T-cell (primary cell): ENCODE measurements at regions not wholly inside any gene's neighbourhood (a gene's known extent, or its start where the extent isn't known, plus 50 kb on each side); places are given as distances from the start of the nearest gene placed in this dataset.

ENCODE experiments used
- ATAC-seq, 4 experiments: fragments of 200-7000 bp in 3 of 4; fragments of 150-1000 bp in 1 of 4; cut with Tn5 transposase; replicated peaks in 1 of 4; 1 replicate in 3 of 4; 2 replicates in 1 of 4; pipeline ENCODE4 v1.10.0; 2021; ENCODE audit warnings: moderate library complexity in 3 of 4, mild to moderate bottlenecking in 2 of 4, moderate number of reproducible peaks in 1 of 4
- CTCF ChIA-PET, 2 donors: fragments of 300-600 bp; sonication (Branson Sonifier 250); formaldehyde crosslinking; loops; one replicate each; lab custom pipeline; 2022; ENCODE audit warnings: antibody characterized with exemption in 2 of 2; lab: Charles Lee
- POLR2A ChIA-PET, 2 donors: fragments of 300-600 bp; sonication (Branson Sonifier 250); formaldehyde crosslinking; loops; one replicate each; lab custom pipeline; 2022; ENCODE audit warnings: antibody characterized with exemption in 2 of 2; lab: Charles Lee
- DNase-seq, 35 experiments: peaks; one replicate each; pipeline versions ENCODE4 v3.0.0 to v3.0.0-alpha.2; 2013 to 2023
- H3K27ac ChIP-seq: one replicate; pipeline ENCODE4 v1.5.1; 2013; ENCODE audit warnings: low read length
- H3K27me3 ChIP-seq, 2 experiments: replicated peaks in 1 of 2; 1 replicate in 1 of 2; 2 replicates in 1 of 2; pipeline versions ENCODE4 v1.6.1 to v1.7.0; 2013; ENCODE audit warnings: low read length in 1 of 2, mixed read lengths in 1 of 2; ENCODE audit not compliant: control insufficient read depth in 2 of 2, insufficient read depth in 2 of 2; ENCODE audit errors: extremely low read depth in 1 of 2
- H3K36me3 ChIP-seq, 2 donors: 1 replicate in 1 of 2; 2 replicates in 1 of 2; pipeline versions ENCODE4 v1.6.1 to v1.7.0; 2013; ENCODE audit warnings: low read length in 1 of 2; ENCODE audit not compliant: control insufficient read depth in 2 of 2, insufficient read depth in 1 of 2; ENCODE audit errors: extremely low read depth in 1 of 2
- H3K4me1 ChIP-seq, 2 experiments: 1 replicate in 1 of 2; 2 replicates in 1 of 2; pipeline versions ENCODE4 v1.6.1 to v1.7.0; 2013; ENCODE audit warnings: low read length in 2 of 2, mixed read lengths in 1 of 2; ENCODE audit not compliant: insufficient read depth in 2 of 2, control insufficient read depth in 1 of 2; ENCODE audit errors: extremely low read depth in 1 of 2
- H3K4me3 ChIP-seq, 2 donors: 1 replicate in 1 of 2; 2 replicates in 1 of 2; pipeline versions ENCODE4 v1.5.1 to v1.7.0; 2013; ENCODE audit warnings: mild to moderate bottlenecking in 2 of 2, low read length in 1 of 2, moderate library complexity in 1 of 2; ENCODE audit not compliant: control insufficient read depth in 1 of 2; ENCODE audit errors: extremely low read depth in 1 of 2
- H3K9me3 ChIP-seq: 2 replicates; pipeline ENCODE4 v1.7.0; 2013
- H3K27ac Mint-ChIP-seq, 2 donors: one replicate each; pipeline ENCODE4 v1.8.0; 2020 to 2021; ENCODE audit warnings: mild to moderate bottlenecking in 2 of 2, mixed read lengths in 2 of 2
- H3K27me3 Mint-ChIP-seq, 2 donors: one replicate each; pipeline ENCODE4 v1.8.0; 2021 to 2022; ENCODE audit warnings: mixed read lengths in 2 of 2
- H3K36me3 Mint-ChIP-seq: one replicate; pipeline ENCODE4 v1.8.0; 2021; ENCODE audit warnings: mixed read lengths
- H3K4me1 Mint-ChIP-seq, 3 donors: one replicate each; pipeline ENCODE4 v1.8.0; 2020 to 2022; ENCODE audit warnings: mixed read lengths in 3 of 3, mild to moderate bottlenecking in 1 of 3
- H3K4me3 Mint-ChIP-seq, 3 donors: one replicate each; pipeline ENCODE4 v1.8.0; 2020 to 2022; ENCODE audit warnings: mild to moderate bottlenecking in 3 of 3, mixed read lengths in 3 of 3, moderate library complexity in 3 of 3
- H3K9me3 Mint-ChIP-seq, 3 donors: one replicate each; pipeline ENCODE4 v1.8.0; 2020 to 2022; ENCODE audit warnings: mixed read lengths in 3 of 3
- whole genome bisulfite sequencing: methylation state at CpG from one replicate; pipeline ENCODE4 v1.1.5; 2013; ENCODE audit warnings: missing lambda C conversion rate; ENCODE audit not compliant: insufficient coverage; 5-methylcytosine and 5-hydroxymethylcytosine counted together

- Mint-ChIP-seq H3K9me3 (no peaks in the 10 kb centered on the region), H3K4me3 (no peak overlapping the region), H3K27me3 (no peaks in the 10 kb centered on the region), H3K27ac (no peak overlapping the region), H3K36me3 (no peaks in the 10 kb centered on the region), H3K4me1 (no peaks in the 10 kb centered on the region)
- DNase-seq (no peak), ATAC-seq (no peak)
- POLR2A ChIA-PET = no interaction called here
- H3K4me3 ChIP-seq = no peak overlapping the region
- H3K27me3 ChIP-seq = no peaks in the 10 kb centered on the region
- no peak overlapping the region for H3K27ac ChIP-seq
- H3K9me3 ChIP-seq = no peaks in the 10 kb centered on the region
- WGBS = no CpG with 5 or more reads among the region's 1 CpG
- no peaks in the 10 kb centered on the region for H3K36me3 ChIP-seq
- H3K4me1 ChIP-seq = no peaks in the 10 kb centered on the region
- CTCF ChIA-PET = no interaction called here
These were observed 360.5 kb upstream of the DAB1 start for GRCh38 chr1:57784356-57784755.

DNA sequence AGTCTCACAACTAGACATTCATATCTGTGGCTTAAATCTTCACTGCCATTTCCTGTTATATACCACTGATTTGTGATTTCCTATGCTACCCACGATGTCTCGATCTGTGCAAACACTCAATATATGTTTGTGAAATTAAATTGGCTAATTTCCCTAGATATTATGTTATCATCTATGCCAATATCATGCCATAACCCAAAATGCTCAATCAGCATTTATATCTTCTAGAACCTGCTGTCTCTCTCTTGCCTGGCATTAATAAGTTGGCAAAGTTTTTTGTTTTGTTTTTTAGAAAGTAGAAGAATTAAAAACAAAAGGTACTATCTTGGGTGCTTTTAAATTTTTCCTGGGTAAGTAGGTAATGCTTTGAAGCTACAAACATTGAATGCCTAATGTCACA, 358.5 kb upstream of the DAB1 start:
- DNase-seq = no peak
- no peak overlapping the region for H3K4me3 ChIP-seq
- H3K9me3 ChIP-seq = no peaks in the 10 kb centered on the region
- Mint-ChIP-seq H3K27ac (no peak overlapping the region), H3K4me3 (no peak overlapping the region), H3K36me3 (no peaks in the 10 kb centered on the region), H3K9me3 (no peaks in the 10 kb centered on the region), H3K27me3 (peaks cover 4 to 5% of the 10 kb centered on the region in 2 donors), H3K4me1 (no peaks in the 10 kb centered on the region)
- H3K27me3 ChIP-seq = no peaks in the 10 kb centered on the region
- ChIA-PET CTCF (interaction anchor here in 1 of 2 donors (0.6 kb wide), 1 partner anchor 17 kb away, joined by 4 read pairs; no protein-coding TSS in a partner anchor), POLR2A (no interaction called here)
- no peak for ATAC-seq
- WGBS = no CpG with 5 or more reads among the region's 2 CpGs
- no peak overlapping the region for H3K27ac ChIP-seq
- H3K36me3 ChIP-seq = no peaks in the 10 kb centered on the region
- no peaks in the 10 kb centered on the region for H3K4me1 ChIP-seq

GRCh38 chr1:57772580-57773195, 348.8 kb upstream of the DAB1 start:
- Histone ChIP-seq H3K36me3 (no peaks in the 10 kb centered on the region), H3K9me3 (no peaks in the 10 kb centered on the region), H3K27ac (no peak overlapping the region), H3K4me1 (no peaks in the 10 kb centered on the region), H3K4me3 (no peak overlapping the region), H3K27me3 (no peaks in the 10 kb centered on the region)
- no peak for DNase-seq
- no peak for ATAC-seq
- ChIA-PET CTCF (interaction anchor here in 1 of 2 donors (0.6 kb wide), 1 partner anchor 110 kb away, joined by 5 read pairs; no protein-coding TSS in a partner anchor), POLR2A (no interaction called here)
- no peak overlapping the region for H3K4me3 Mint-ChIP-seq
- peaks cover 2 to 3% of the 10 kb centered on the region in 2 donors for H3K27me3 Mint-ChIP-seq
- no CpG with 5 or more reads among the region's 1 CpG for WGBS
- no peak overlapping the region for H3K27ac Mint-ChIP-seq
- H3K9me3 Mint-ChIP-seq = no peaks in the 10 kb centered on the region
- no peaks in the 10 kb centered on the region for H3K4me1 Mint-ChIP-seq
- H3K36me3 Mint-ChIP-seq = no peaks in the 10 kb centered on the region

- DNase-seq (no peak), ATAC-seq (no peak)
- H3K27ac ChIP-seq = no peak overlapping the region
- Mint-ChIP-seq H3K27me3 (peaks cover 7 to 13% of the 10 kb centered on the region in 2 donors), H3K36me3 (no peaks in the 10 kb centered on the region), H3K9me3 (peaks cover 0 to 13% (median 0%) of the 10 kb centered on the region in 3 donors), H3K4me3 (no peak overlapping the region), H3K4me1 (no peaks in the 10 kb centered on the region), H3K27ac (no peak overlapping the region)
- ChIA-PET CTCF (no interaction called here), POLR2A (no interaction called here)
- no peak overlapping the region for H3K4me3 ChIP-seq
- H3K36me3 ChIP-seq = no peaks in the 10 kb centered on the region
- no peaks in the 10 kb centered on the region for H3K4me1 ChIP-seq
- no peaks in the 10 kb centered on the region for H3K27me3 ChIP-seq
- 92% methylated on average over 4 of the region's 4 CpGs for WGBS
- no peaks in the 10 kb centered on the region for H3K9me3 ChIP-seq
These were observed 346.9 kb upstream of the DAB1 start for GRCh38 chr1:57770772-57771171.

GRCh38 chr1:57770236-57770635, 346.4 kb upstream of the DAB1 start:
- H3K9me3 Mint-ChIP-seq = peaks cover 0 to 13% (median 0%) of the 10 kb centered on the region in 3 donors
- no peaks in the 10 kb centered on the region for H3K36me3 Mint-ChIP-seq
- no peak overlapping the region for H3K27ac Mint-ChIP-seq
- POLR2A ChIA-PET = no interaction called here
- ATAC-seq (no peak), DNase-seq (no peak)
- H3K4me1 Mint-ChIP-seq = no peaks in the 10 kb centered on the region
- Histone ChIP-seq H3K36me3 (no peaks in the 10 kb centered on the region), H3K4me3 (no peak overlapping the region), H3K27ac (no peak overlapping the region), H3K9me3 (no peaks in the 10 kb centered on the region), H3K27me3 (no peaks in the 10 kb centered on the region), H3K4me1 (no peaks in the 10 kb centered on the region)
- no peak overlapping the region for H3K4me3 Mint-ChIP-seq
- no CpG with 5 or more reads among the region's 1 CpG for WGBS
- H3K27me3 Mint-ChIP-seq = peaks cover 7 to 13% of the 10 kb centered on the region in 2 donors
- CTCF ChIA-PET = no interaction called here

- Mint-ChIP-seq H3K36me3 (no peaks in the 10 kb centered on the region), H3K4me1 (no peaks in the 10 kb centered on the region), H3K4me3 (no peak overlapping the region), H3K27ac (no peak overlapping the region), H3K27me3 (peaks cover 6 to 9% of the 10 kb centered on the region in 2 donors), H3K9me3 (peaks cover 0 to 9% (median 0%) of the 10 kb centered on the region in 3 donors)
- 40% methylated on average over 6 of the region's 8 CpGs for WGBS
- ChIA-PET POLR2A (no interaction called here), CTCF (no interaction called here)
- no peak for ATAC-seq
- Histone ChIP-seq H3K36me3 (no peaks in the 10 kb centered on the region), H3K4me3 (no peak overlapping the region), H3K27me3 (no peaks in the 10 kb centered on the region), H3K4me1 (no peaks in the 10 kb centered on the region), H3K9me3 (no peaks in the 10 kb centered on the region), H3K27ac (no peak overlapping the region)
- no peak for DNase-seq
These were observed 337.8 kb upstream of the DAB1 start for GRCh38 chr1:57761628-57762027.
